ENCODE measurements at regions not wholly inside any gene's neighbourhood (a gene's known extent, or its start where the extent isn't known, plus 50 kb on each side); places are given as distances from the start of the nearest gene placed in this dataset.

- Histone ChIP-seq H3K27me3 (ENCODE audit: insufficient read depth, low read length) (no peaks in the 10 kb centered on the region), H4K20me1 (ENCODE audit: insufficient read depth, low read length) (no peaks in the 10 kb centered on the region), H3K9ac (ENCODE audit: low read length) (no peak overlapping the region), H3K4me3 (ENCODE audit: insufficient read depth, low read depth, low read length) (no peak overlapping the region), H3K36me3 (ENCODE audit: insufficient read depth, low read length) (no peaks in the 10 kb centered on the region), H2AFZ (ENCODE audit: low read depth, low read length) (no peak overlapping the region), H3K9me3 (ENCODE audit: insufficient read depth, low read depth, low read length) (no peaks in the 10 kb centered on the region), H3K27ac (ENCODE audit: low read depth, low read length) (no peak overlapping the region), H3K79me2 (ENCODE audit: insufficient read depth, low read length) (no peaks in the 10 kb centered on the region), H3K4me1 (ENCODE audit: insufficient read depth, low read length) (peaks cover 4% of the 10 kb centered on the region), H3K4me2 (ENCODE audit: low read length) (no peak overlapping the region)
- H3K9me3 Mint-ChIP-seq (ENCODE audit: unreplicated experiment) = peaks cover 2% of the 10 kb centered on the region
- H3K27me3 Mint-ChIP-seq (ENCODE audit: low read depth, unreplicated experiment) = no peaks in the 10 kb centered on the region
- no peak overlapping the region for H3K4me3 Mint-ChIP-seq (ENCODE audit: unreplicated experiment)
- no peak for DNase-seq (ENCODE audit: low read depth)
- H3K4me1 Mint-ChIP-seq (ENCODE audit: low read depth, unreplicated experiment) = peaks cover 5% of the 10 kb centered on the region
- H3K36me3 Mint-ChIP-seq (ENCODE audit: low read depth, unreplicated experiment) = no peaks in the 10 kb centered on the region
- TF ChIP-seq CTCF (IDR thresholded peaks at IDR 0.05; ENCODE audit: insufficient read depth, low read depth, low read length) (no peak), EZH2 (IDR thresholded peaks at IDR 0.05; ENCODE audit: insufficient read depth, low read length) (no peak)
- H3K27ac Mint-ChIP-seq (ENCODE audit: unreplicated experiment) = no peak overlapping the region
- no peak for FAIRE-seq
Measured at GRCh38 chr5:89992201-89992600, 417.4 kb downstream of the CETN3 start.

GRCh38 chr5:89991592-89991991, 418.0 kb downstream of the CETN3 start:
- H3K27me3 Mint-ChIP-seq (ENCODE audit: low read depth, unreplicated experiment) = no peaks in the 10 kb centered on the region
- DNase-seq (ENCODE audit: low read depth) = no peak
- peaks cover 2% of the 10 kb centered on the region for H3K9me3 Mint-ChIP-seq (ENCODE audit: unreplicated experiment)
- H3K79me2 ChIP-seq (ENCODE audit: insufficient read depth, low read length) = no peaks in the 10 kb centered on the region
- no peaks in the 10 kb centered on the region for H3K27me3 ChIP-seq (ENCODE audit: insufficient read depth, low read length)
- no peak overlapping the region for H3K4me3 ChIP-seq (ENCODE audit: insufficient read depth, low read depth, low read length)
- no peak for FAIRE-seq
- H3K36me3 Mint-ChIP-seq (ENCODE audit: low read depth, unreplicated experiment) = no peaks in the 10 kb centered on the region
- no peaks in the 10 kb centered on the region for H3K36me3 ChIP-seq (ENCODE audit: insufficient read depth, low read length)
- H3K4me1 Mint-ChIP-seq (ENCODE audit: low read depth, unreplicated experiment) = peaks cover 5% of the 10 kb centered on the region
- H3K4me2 ChIP-seq (ENCODE audit: low read length) = no peak overlapping the region
- TF ChIP-seq CTCF (IDR thresholded peaks at IDR 0.05; ENCODE audit: insufficient read depth, low read depth, low read length) (no peak), EZH2 (IDR thresholded peaks at IDR 0.05; ENCODE audit: insufficient read depth, low read length) (no peak)
- no peak overlapping the region for H3K27ac ChIP-seq (ENCODE audit: low read depth, low read length)
- no peaks in the 10 kb centered on the region for H3K9me3 ChIP-seq (ENCODE audit: insufficient read depth, low read depth, low read length)
- no peak overlapping the region for H3K27ac Mint-ChIP-seq (ENCODE audit: unreplicated experiment)
- H2AFZ ChIP-seq (ENCODE audit: low read depth, low read length) = no peak overlapping the region
- H3K9ac ChIP-seq (ENCODE audit: low read length) = no peak overlapping the region
- H3K4me3 Mint-ChIP-seq (ENCODE audit: unreplicated experiment) = no peak overlapping the region
- H3K4me1 ChIP-seq (ENCODE audit: insufficient read depth, low read length) = peaks cover 4% of the 10 kb centered on the region
- H4K20me1 ChIP-seq (ENCODE audit: insufficient read depth, low read length) = no peaks in the 10 kb centered on the region

GRCh38 chr5:89989776-89990175, 419.8 kb downstream of the CETN3 start:
- Mint-ChIP-seq H3K4me1 (ENCODE audit: low read depth, unreplicated experiment) (peaks cover 5% of the 10 kb centered on the region), H3K27me3 (ENCODE audit: low read depth, unreplicated experiment) (no peaks in the 10 kb centered on the region), H3K36me3 (ENCODE audit: low read depth, unreplicated experiment) (no peaks in the 10 kb centered on the region), H3K9me3 (ENCODE audit: unreplicated experiment) (peaks cover 2% of the 10 kb centered on the region), H3K27ac (ENCODE audit: unreplicated experiment) (no peak overlapping the region), H3K4me3 (ENCODE audit: unreplicated experiment) (no peak overlapping the region)
- TF ChIP-seq EZH2 (IDR thresholded peaks at IDR 0.05; ENCODE audit: insufficient read depth, low read length) (no peak), CTCF (IDR thresholded peaks at IDR 0.05; ENCODE audit: insufficient read depth, low read depth, low read length) (no peak)
- Histone ChIP-seq H3K79me2 (ENCODE audit: insufficient read depth, low read length) (no peaks in the 10 kb centered on the region), H3K4me1 (ENCODE audit: insufficient read depth, low read length) (peaks cover 4% of the 10 kb centered on the region), H3K27ac (ENCODE audit: low read depth, low read length) (no peak overlapping the region), H3K27me3 (ENCODE audit: insufficient read depth, low read length) (no peaks in the 10 kb centered on the region), H3K36me3 (ENCODE audit: insufficient read depth, low read length) (no peaks in the 10 kb centered on the region), H3K4me2 (ENCODE audit: low read length) (no peak overlapping the region), H3K9ac (ENCODE audit: low read length) (no peak overlapping the region), H2AFZ (ENCODE audit: low read depth, low read length) (no peak overlapping the region), H3K9me3 (ENCODE audit: insufficient read depth, low read depth, low read length) (no peaks in the 10 kb centered on the region), H4K20me1 (ENCODE audit: insufficient read depth, low read length) (no peaks in the 10 kb centered on the region), H3K4me3 (ENCODE audit: insufficient read depth, low read depth, low read length) (no peak overlapping the region)
- FAIRE-seq = no peak
- DNase-seq (ENCODE audit: low read depth) = no peak
